Activated CD8-positive, alpha-beta T cell treated with anti-CD3 and anti-CD28 coated beads for 36 hours (primary cell): ENCODE measurements at regions not wholly inside any gene's neighbourhood (a gene's known extent, or its start where the extent isn't known, plus 50 kb on each side); places are given as distances from the start of the nearest gene placed in this dataset.
"Not testable (repeated sequence)": the region's sequence is repeated elsewhere in the genome, so short reads cannot be mapped to it uniquely, and the experiment has no call there.

Experiments used
- ATAC-seq: fragments of 200-7000 bp; cut with Tn5 transposase; one replicate; pipeline ENCODE4 v1.10.0; 2021; ENCODE audit warnings: mild to moderate bottlenecking, moderate library complexity
- CTCF ChIA-PET: fragments of 350-600 bp; sonication (Branson Sonifier 250); formaldehyde crosslinking; loops from one replicate; lab custom pipeline; 2021; ENCODE audit warnings: antibody characterized with exemption; lab: Charles Lee
- POLR2A ChIA-PET: fragments of 350-600 bp; sonication (Branson Sonifier 250); formaldehyde crosslinking; loops from one replicate; lab custom pipeline; 2021; ENCODE audit warnings: antibody characterized with exemption; lab: Charles Lee
- DNase-seq: peaks from one replicate; pipeline ENCODE4 v3.0.0-alpha.2; 2020
- H3K27ac Mint-ChIP-seq: one replicate; pipeline ENCODE4 v1.8.0; 2021; ENCODE audit warnings: mild to moderate bottlenecking, mixed read lengths
- H3K27me3 Mint-ChIP-seq: one replicate; pipeline ENCODE4 v1.8.0; 2021; ENCODE audit warnings: mixed read lengths
- H3K36me3 Mint-ChIP-seq: one replicate; pipeline ENCODE4 v1.8.0; 2021; ENCODE audit warnings: low read depth, mixed read lengths
- H3K4me1 Mint-ChIP-seq: one replicate; pipeline ENCODE4 v1.8.0; 2021; ENCODE audit warnings: low read depth, mixed read lengths
- H3K4me3 Mint-ChIP-seq: one replicate; pipeline ENCODE4 v1.8.0; 2021; ENCODE audit warnings: mild to moderate bottlenecking, moderate library complexity, mixed read lengths
- H3K9me3 Mint-ChIP-seq: one replicate; pipeline ENCODE4 v1.8.0; 2021; ENCODE audit warnings: mixed read lengths
- intact Hi-C: fragments of 100-400 bp; cut with micrococcal nuclease; formaldehyde crosslinking; loops from one replicate; pipeline ENCODE4 v1.10.0; 2022
- TF ChIP-seq, protein P1 (sequence below): fragments of 200-600 bp; IDR thresholded peaks from one replicate; pipeline ENCODE4 v1.8.0; 2022; ENCODE audit warnings: antibody characterized with exemption, mild to moderate bottlenecking

DNA sequence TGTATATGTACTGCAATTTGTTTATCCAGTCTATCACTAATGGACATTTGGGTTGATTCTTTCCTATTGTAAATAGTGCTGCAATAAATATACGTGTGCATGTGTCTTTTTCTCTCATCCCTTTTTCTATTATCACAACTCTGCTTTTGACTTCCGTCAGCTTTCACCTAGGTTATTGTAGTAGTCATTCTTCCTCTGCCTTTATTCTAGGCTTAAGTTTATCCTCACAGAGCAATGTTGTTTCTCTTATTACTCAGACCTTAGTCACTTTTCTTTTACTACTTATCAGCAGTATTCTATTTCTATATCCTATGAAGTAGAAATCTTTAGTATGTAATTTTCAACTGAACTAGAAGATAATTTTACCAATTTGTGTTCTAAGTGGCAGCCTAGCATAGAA lies 175.3 kb upstream of the SEMA3E start:
- no peak for DNase-seq
- TF ChIP-seq, protein P1, sequence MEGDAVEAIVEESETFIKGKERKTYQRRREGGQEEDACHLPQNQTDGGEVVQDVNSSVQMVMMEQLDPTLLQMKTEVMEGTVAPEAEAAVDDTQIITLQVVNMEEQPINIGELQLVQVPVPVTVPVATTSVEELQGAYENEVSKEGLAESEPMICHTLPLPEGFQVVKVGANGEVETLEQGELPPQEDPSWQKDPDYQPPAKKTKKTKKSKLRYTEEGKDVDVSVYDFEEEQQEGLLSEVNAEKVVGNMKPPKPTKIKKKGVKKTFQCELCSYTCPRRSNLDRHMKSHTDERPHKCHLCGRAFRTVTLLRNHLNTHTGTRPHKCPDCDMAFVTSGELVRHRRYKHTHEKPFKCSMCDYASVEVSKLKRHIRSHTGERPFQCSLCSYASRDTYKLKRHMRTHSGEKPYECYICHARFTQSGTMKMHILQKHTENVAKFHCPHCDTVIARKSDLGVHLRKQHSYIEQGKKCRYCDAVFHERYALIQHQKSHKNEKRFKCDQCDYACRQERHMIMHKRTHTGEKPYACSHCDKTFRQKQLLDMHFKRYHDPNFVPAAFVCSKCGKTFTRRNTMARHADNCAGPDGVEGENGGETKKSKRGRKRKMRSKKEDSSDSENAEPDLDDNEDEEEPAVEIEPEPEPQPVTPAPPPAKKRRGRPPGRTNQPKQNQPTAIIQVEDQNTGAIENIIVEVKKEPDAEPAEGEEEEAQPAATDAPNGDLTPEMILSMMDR = no peak
- ChIA-PET CTCF (no interaction called here), POLR2A (no interaction called here)
- no peak overlapping the region for H3K4me3 Mint-ChIP-seq
- intact Hi-C loops = no loop called here
- H3K27me3 Mint-ChIP-seq = no peaks in the 10 kb centered on the region
- H3K4me1 Mint-ChIP-seq = no peaks in the 10 kb centered on the region
- H3K36me3 Mint-ChIP-seq = no peaks in the 10 kb centered on the region
- H3K9me3 Mint-ChIP-seq = peaks cover 2% of the 10 kb centered on the region
- ATAC-seq = no peak
- no peak overlapping the region for H3K27ac Mint-ChIP-seq

DNA sequence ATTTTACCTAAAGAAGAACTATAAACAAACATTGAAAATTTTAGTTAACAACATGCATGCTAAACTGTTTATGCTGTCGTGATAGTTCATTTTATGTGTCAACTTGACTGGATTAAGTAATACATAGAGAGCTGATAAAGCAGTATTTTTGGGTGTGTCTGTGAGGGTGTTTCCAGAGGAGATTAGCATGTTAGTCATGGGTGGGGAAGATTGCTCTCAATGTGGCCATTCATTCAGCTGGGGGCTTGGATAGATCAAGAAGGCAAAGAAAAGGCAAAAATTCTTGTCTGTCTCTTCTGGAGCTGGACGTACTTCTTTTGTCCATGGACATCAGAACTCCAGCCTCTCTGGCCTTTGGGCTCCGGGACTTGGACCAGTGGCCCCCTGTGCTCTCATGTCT lies 172.9 kb upstream of the SEMA3E start:
- H3K4me3 Mint-ChIP-seq = no peak overlapping the region
- no peak for ATAC-seq
- no peaks in the 10 kb centered on the region for H3K4me1 Mint-ChIP-seq
- no peak for DNase-seq
- intact Hi-C loops = no loop called here
- no peaks in the 10 kb centered on the region for H3K27me3 Mint-ChIP-seq
- no peaks in the 10 kb centered on the region for H3K36me3 Mint-ChIP-seq
- TF ChIP-seq, protein P1 = no peak
- ChIA-PET POLR2A (no interaction called here), CTCF (no interaction called here)
- peaks cover 2% of the 10 kb centered on the region for H3K9me3 Mint-ChIP-seq
- no peak overlapping the region for H3K27ac Mint-ChIP-seq

DNA sequence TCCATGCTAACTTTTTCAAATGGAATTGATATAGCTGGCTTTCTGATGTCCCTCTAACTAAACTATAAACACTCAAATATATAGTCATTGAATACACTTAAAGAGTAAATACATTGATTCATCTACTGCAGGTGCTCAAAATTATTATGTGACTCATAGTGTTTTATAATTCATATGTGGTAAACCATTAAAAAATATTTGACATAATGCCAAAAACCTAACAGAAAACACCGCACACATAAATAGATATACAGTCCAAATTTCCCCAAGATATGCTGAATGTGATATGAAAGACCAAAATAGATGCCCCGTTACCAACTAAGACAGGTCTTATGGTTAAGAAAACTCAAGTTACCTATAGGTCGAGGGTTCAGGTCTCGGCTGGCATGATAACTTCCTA lies 171.7 kb upstream of the SEMA3E start:
- Mint-ChIP-seq H3K27ac (no peak overlapping the region), H3K4me3 (no peak overlapping the region), H3K27me3 (no peaks in the 10 kb centered on the region), H3K36me3 (no peaks in the 10 kb centered on the region), H3K9me3 (peaks cover 2% of the 10 kb centered on the region), H3K4me1 (no peaks in the 10 kb centered on the region)
- ChIA-PET CTCF (no interaction called here), POLR2A (no interaction called here)
- TF ChIP-seq, protein P1 = no peak
- DNase-seq (no peak), ATAC-seq (no peak)
- intact Hi-C loops = no loop called here

DNA sequence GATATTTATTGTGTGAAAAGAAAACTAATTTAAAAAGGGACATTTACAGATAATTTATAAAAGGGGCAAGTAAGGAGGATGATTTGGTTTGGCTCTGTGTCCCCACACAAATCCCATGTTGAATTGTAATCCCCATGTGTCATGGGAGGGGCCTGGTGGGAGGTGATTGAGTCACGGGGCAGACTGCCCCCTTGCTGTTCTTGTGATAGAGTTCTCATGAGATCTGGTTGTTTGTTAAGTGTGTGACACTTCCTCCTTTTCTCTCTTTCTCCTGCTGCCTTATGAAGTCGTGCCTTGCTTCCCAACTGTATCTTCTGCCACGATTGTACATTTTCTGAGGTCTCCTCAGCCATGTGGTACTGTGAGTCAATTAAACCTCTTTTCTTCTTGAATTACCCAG lies 171.0 kb upstream of the SEMA3E start:
- Mint-ChIP-seq H3K27ac (no peak overlapping the region), H3K4me3 (no peak overlapping the region), H3K27me3 (no peaks in the 10 kb centered on the region), H3K4me1 (no peaks in the 10 kb centered on the region), H3K9me3 (peaks cover 2% of the 10 kb centered on the region), H3K36me3 (no peaks in the 10 kb centered on the region)
- no peak for DNase-seq
- intact Hi-C loops = no loop called here
- CTCF ChIA-PET = no interaction called here
- POLR2A ChIA-PET = no interaction called here
- ATAC-seq = no peak
- TF ChIP-seq, protein P1 = no peak

DNA sequence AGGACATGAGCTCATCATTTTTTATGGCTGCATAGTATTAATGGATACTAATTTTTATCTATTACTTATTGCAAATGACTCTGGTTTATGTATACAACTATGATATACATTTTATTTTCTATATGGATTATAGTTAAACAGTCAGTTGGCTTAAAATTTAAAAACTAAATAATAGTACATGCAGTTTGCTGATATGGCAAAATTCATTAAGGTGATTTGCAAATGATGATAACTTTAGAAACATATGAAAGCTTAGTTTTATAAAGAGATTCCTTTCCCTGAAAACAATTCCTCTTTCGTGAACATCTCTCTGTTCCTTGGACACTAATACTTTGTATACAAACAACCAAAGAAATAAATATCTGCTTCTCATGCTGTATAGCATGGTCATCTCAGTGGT lies 165.5 kb upstream of the SEMA3E start:
- CTCF ChIA-PET = no interaction called here

DNA sequence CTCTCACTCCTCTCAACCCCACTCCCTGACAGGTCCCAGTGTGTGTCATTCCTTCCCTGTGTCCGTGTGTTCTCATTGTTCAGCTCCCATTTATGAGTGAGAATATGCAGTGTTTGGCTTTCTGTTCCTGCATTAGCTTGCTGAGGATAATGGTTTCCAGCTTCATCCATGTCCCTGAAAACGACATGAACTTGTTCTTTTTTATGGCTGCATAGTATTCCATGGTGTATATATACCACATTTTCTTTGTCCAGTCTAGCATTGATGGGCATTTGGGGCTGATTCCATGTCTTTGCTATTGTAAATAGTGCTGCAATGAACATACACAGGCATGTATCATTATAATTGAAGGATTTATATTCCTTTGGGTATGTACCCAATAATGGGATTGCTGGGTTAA lies 163.6 kb upstream of the SEMA3E start:
- DNase-seq, CTCF ChIA-PET, H3K36me3 Mint-ChIP-seq, H3K27me3 Mint-ChIP-seq, ATAC-seq, H3K27ac Mint-ChIP-seq, H3K4me1 Mint-ChIP-seq, H3K4me3 Mint-ChIP-seq, POLR2A ChIA-PET, H3K9me3 Mint-ChIP-seq, intact Hi-C loops: not testable (repeated sequence)

More for the DNA sequence above, 165.5 kb upstream of the SEMA3E start:
- peaks cover 3% of the 10 kb centered on the region for H3K9me3 Mint-ChIP-seq
- POLR2A ChIA-PET = no interaction called here
- no peak for DNase-seq
- H3K4me1 Mint-ChIP-seq = no peaks in the 10 kb centered on the region
- no peaks in the 10 kb centered on the region for H3K36me3 Mint-ChIP-seq
- intact Hi-C loops = no loop called here
- no peak for ATAC-seq
- TF ChIP-seq, protein P1 = no peak
- H3K27me3 Mint-ChIP-seq = no peaks in the 10 kb centered on the region
- H3K27ac Mint-ChIP-seq = no peak overlapping the region
- H3K4me3 Mint-ChIP-seq = no peak overlapping the region
